K562 (cell line): ENCODE measurements at regions not wholly inside any gene's neighbourhood (a gene's known extent, or its start where the extent isn't known, plus 50 kb on each side); places are given as distances from the start of the nearest gene placed in this dataset.
A peak's percentile ranks its signal among the peaks of the same experiment; 100 is the strongest.

Experiments
- ATAC-seq: fragments of 200-7000 bp; cut with Tn5 transposase; 3 replicates; pipeline ENCODE4 v1.9.1; 2020; ENCODE audit warnings: moderate library complexity
- BruUV-seq: library from RNA; stranded (reverse); fragments of 400-500 nt; replicated peaks from 2 replicates; lab custom pipeline; 2021; lab: Mats Ljungman, UMichigan
- CTCF ChIA-PET: fragments of 300-600 bp; formaldehyde crosslinking; extraction: SDS; loops from one replicate; lab custom pipeline; 2021; ENCODE audit warnings: low intra/inter-chr PET ratio; lab: Yijun Ruan, JAX
- POLR2A ChIA-PET: fragments of 300-600, 350-650 bp; sonication (Branson Sonifier 250); formaldehyde crosslinking; extraction: SDS; loops from one replicate; lab custom pipeline; 2021; ENCODE audit warnings: antibody characterized with exemption, inconsistent platforms; lab: Yijun Ruan, JAX
- DNase-seq, 4 experiments: peaks; one replicate each; pipeline versions ENCODE4 v3.0.0 to v3.0.0-alpha.2; 2011 to 2018; ENCODE audit warnings: low spot score in 3 of 4, mixed read lengths in 3 of 4; ENCODE audit errors: extremely low read depth in 1 of 4
- FAIRE-seq: peaks from 2 replicates; lab custom pipeline; 2011; peaks lifted over from hg19 to GRCh38; lab: Jason Lieb, UNC
- H2AFZ ChIP-seq: 2 replicates; pipeline ENCODE4 v1.6.0; 2011; ENCODE audit warnings: low read depth, low read length, control low read depth, inconsistent platforms
- H3K27ac ChIP-seq: fragments of 200-600 bp; 3 replicates; pipeline ENCODE4 v1.8.0; 2011; ENCODE audit warnings: low read depth, mild to moderate bottlenecking, control low read depth, inconsistent platforms, low read length, moderate library complexity, mixed read lengths; ENCODE audit errors: extremely low read depth
- H3K27me3 ChIP-seq, 2 experiments: fragments of 300-600 bp in 1 of 2; 2 replicates in 1 of 2; 3 replicates in 1 of 2; pipeline versions ENCODE4 v1.6.0 to v1.8.0; 2011; ENCODE audit warnings: inconsistent platforms in 2 of 2, low read length in 2 of 2, mild to moderate bottlenecking in 1 of 2, mixed read lengths in 1 of 2, moderate library complexity in 1 of 2; ENCODE audit not compliant: control insufficient read depth in 2 of 2, insufficient read depth in 2 of 2
- H3K36me3 ChIP-seq: fragments of 300-600 bp; 3 replicates; pipeline ENCODE4 v1.8.0; 2011; ENCODE audit warnings: mild to moderate bottlenecking, low read length, inconsistent platforms; ENCODE audit not compliant: control insufficient read depth, insufficient read depth
- H3K4me1 ChIP-seq, 2 experiments: fragments of 200-600 bp in 1 of 2; replicated peaks in 1 of 2; 2 replicates in 1 of 2; 3 replicates in 1 of 2; pipeline versions ENCODE4 v1.5.1 to v1.8.0; 2011; ENCODE audit warnings: inconsistent platforms in 2 of 2, low read length in 2 of 2, mild to moderate bottlenecking in 1 of 2, mixed read lengths in 1 of 2, moderate library complexity in 1 of 2; ENCODE audit not compliant: control insufficient read depth in 2 of 2, insufficient read depth in 2 of 2
- H3K4me2 ChIP-seq: 2 replicates; pipeline ENCODE4 v1.6.1; 2011; ENCODE audit warnings: low read length, control low read depth, inconsistent platforms, mixed read lengths; ENCODE audit not compliant: insufficient read depth
- H3K4me3 ChIP-seq: fragments of 200-600 bp; sonication (generic), shearing (Covaris generic); 2 replicates; pipeline ENCODE4 v1.5.1; 2016; ENCODE audit warnings: control low read depth, inconsistent platforms
- H3K79me2 ChIP-seq: fragments of 200-600 bp; 3 replicates; pipeline ENCODE4 v1.8.0; 2011; ENCODE audit warnings: low read length, inconsistent platforms; ENCODE audit not compliant: control insufficient read depth, insufficient read depth
- H3K9ac ChIP-seq, 2 experiments: 2 replicates each; pipeline versions ENCODE4 v1.6.0 to v1.6.1; 2011; ENCODE audit warnings: low read depth in 2 of 2, low read length in 2 of 2, control low read depth in 1 of 2, inconsistent platforms in 1 of 2, mild to moderate bottlenecking in 1 of 2, mixed read lengths in 1 of 2; ENCODE audit not compliant: insufficient read depth in 1 of 2
- H3K9me1 ChIP-seq: one replicate; pipeline ENCODE4 v1.6.0; 2011; ENCODE audit warnings: inconsistent platforms, mild to moderate bottlenecking, low read length, moderate library complexity; ENCODE audit not compliant: control insufficient read depth, insufficient read depth
- H3K9me3 ChIP-seq: replicated peaks from 2 replicates; pipeline ENCODE4 v1.5.1; 2011; ENCODE audit warnings: low read depth, low read length, inconsistent platforms; ENCODE audit not compliant: control insufficient read depth, insufficient read depth
- H4K20me1 ChIP-seq: replicated peaks from 2 replicates; pipeline ENCODE4 v1.6.1; 2011; ENCODE audit warnings: low read length, inconsistent platforms, mixed read lengths; ENCODE audit not compliant: control insufficient read depth, insufficient read depth
- GATAD2A ChIP-seq: fragments of 450-650 bp; IDR thresholded peaks from 2 replicates; pipeline ENCODE4 v1.6.1; 2017
- MAFK ChIP-seq: IDR thresholded peaks from 2 replicates; pipeline ENCODE4 v1.6.1; 2011; ENCODE audit warnings: low read length, improper control_type of control experiment
- PML ChIP-seq: IDR thresholded peaks from 2 replicates; pipeline ENCODE4 v1.6.1; 2012; ENCODE audit warnings: low read length, inconsistent platforms
- PRPF4 ChIP-seq: fragments of 200-400 bp; formaldehyde crosslinking; IDR thresholded peaks from one replicate; pipeline ENCODE4 v1.6.1; 2017; ENCODE audit warnings: low read length, low read depth, mild to moderate bottlenecking; ENCODE audit not compliant: insufficient read depth, poor library complexity, severe bottlenecking
- PTBP1 ChIP-seq: fragments of 200-400 bp; formaldehyde crosslinking; IDR thresholded peaks from 2 replicates; pipeline ENCODE4 v1.6.1; 2017; ENCODE audit warnings: low read depth, low read length
- RBM25 ChIP-seq: fragments of 200-400 bp; formaldehyde crosslinking; IDR thresholded peaks from 2 replicates; pipeline ENCODE4 v1.6.1; 2018; ENCODE audit warnings: low read length, low read depth, moderate library complexity; ENCODE audit not compliant: severe bottlenecking
- YBX1 ChIP-seq: fragments of 450-650 bp; IDR thresholded peaks from 2 replicates; pipeline ENCODE4 v1.7.1; 2016; ENCODE audit warnings: mild to moderate bottlenecking
- ZC3H4 ChIP-seq: sonication (generic); formaldehyde crosslinking; IDR thresholded peaks from 2 replicates; pipeline ENCODE4 v1.9.0; 2021; ENCODE audit warnings: missing genetic modification reagents, borderline replicate concordance
- ZNF76 ChIP-seq: fragments of 250-450 bp; sonication (Bioruptor Pico); IDR thresholded peaks from 2 replicates; pipeline ENCODE4 v1.4.0; 2020; ENCODE audit warnings: mild to moderate bottlenecking, moderate library complexity, borderline replicate concordance
- ZNF778 ChIP-seq: fragments of 450-650 bp; formaldehyde crosslinking; IDR thresholded peaks from 2 replicates; pipeline ENCODE4 v1.4.0; 2020; ENCODE audit warnings: mild to moderate bottlenecking, moderate library complexity
- WGBS: fragments of 100-300 bp; shearing (Covaris generic); methylation state at CpG from one replicate; pipeline ENCODE4 v1.1.6; 2016; ENCODE audit warnings: low coverage, mixed read lengths; ENCODE audit not compliant: insufficient coverage; ENCODE audit errors: missing lambda C conversion rate; 5-methylcytosine and 5-hydroxymethylcytosine counted together
- in situ Hi-C: fragments of 300-500 bp; cut with MboI; formaldehyde crosslinking; loops from 4 replicates; pipeline ENCODE4 v1.15.0; 2018; ENCODE audit warnings: inconsistent platforms, mixed read lengths
- intact Hi-C: fragments of 100-400 bp; cut with micrococcal nuclease; formaldehyde crosslinking; loops from 2 replicates; pipeline ENCODE4 v1.14.2; 2022
- TF ChIP-seq, protein P1 (sequence below): sonication (generic); formaldehyde crosslinking; IDR thresholded peaks from 2 replicates; pipeline ENCODE4 v1.8.1; 2023; ENCODE audit warnings: mild to moderate bottlenecking, missing genetic modification reagents
- TF ChIP-seq, protein P2 (sequence below): fragments of 250-450 bp; sonication (Bioruptor Pico); IDR thresholded peaks from 2 replicates; pipeline ENCODE4 v1.5.1; 2021; ENCODE audit warnings: mild to moderate bottlenecking

DNA sequence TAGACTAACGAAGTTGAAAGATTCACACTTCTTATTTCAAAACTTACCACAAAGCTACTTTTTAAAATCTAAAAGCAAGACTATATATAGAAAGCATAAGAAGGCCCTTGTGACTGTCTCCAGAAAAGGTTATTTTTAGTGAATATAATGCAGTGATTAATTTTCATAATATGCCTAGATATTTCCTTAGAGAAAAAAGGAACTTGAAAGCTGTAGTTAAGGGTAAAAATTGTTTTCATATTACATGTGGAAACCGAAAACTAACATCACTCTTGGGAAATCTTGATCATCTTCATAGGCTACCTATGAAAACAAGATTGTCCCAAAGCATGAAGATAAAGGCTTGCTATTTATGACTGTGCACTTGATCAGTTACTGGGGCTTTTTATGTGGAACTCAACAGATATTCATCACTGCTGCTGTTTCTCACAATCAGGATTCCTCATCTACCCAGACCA lies 223.2 kb downstream of the SH2D4B start:
- FAIRE-seq, result no peak
- Histone ChIP-seq H3K27me3 (no peaks in the 10 kb centered on the region), H3K27ac (no peak overlapping the region), H3K36me3 (no peaks in the 10 kb centered on the region), H3K9ac (no peak overlapping the region), H2AFZ (no peak overlapping the region), H3K9me3 (no peaks in the 10 kb centered on the region), H3K4me2 (no peak overlapping the region), H3K4me1 (peaks cover 0 to 11% of the 10 kb centered on the region in 2 experiments; a peak in 4 of 5 replicates), H3K9me1 (no peaks in the 10 kb centered on the region), H4K20me1 (no peaks in the 10 kb centered on the region), H3K79me2 (no peaks in the 10 kb centered on the region), H3K4me3 (no peak overlapping the region)
- intact Hi-C loops, result no loop called here
- POLR2A ChIA-PET, result no interaction called here
- no peak for ATAC-seq
- DNase-seq, result no peak
- 27% methylated on average over 2 of the region's 2 CpGs for WGBS
- CTCF ChIA-PET, result no interaction called here
- BruUV-seq, result no TSS peak
- TF ChIP-seq GATAD2A (no peak), RBM25 (no peak), ZNF76 (no peak), YBX1 (no peak)
- in situ Hi-C loops, result no loop called here

DNA sequence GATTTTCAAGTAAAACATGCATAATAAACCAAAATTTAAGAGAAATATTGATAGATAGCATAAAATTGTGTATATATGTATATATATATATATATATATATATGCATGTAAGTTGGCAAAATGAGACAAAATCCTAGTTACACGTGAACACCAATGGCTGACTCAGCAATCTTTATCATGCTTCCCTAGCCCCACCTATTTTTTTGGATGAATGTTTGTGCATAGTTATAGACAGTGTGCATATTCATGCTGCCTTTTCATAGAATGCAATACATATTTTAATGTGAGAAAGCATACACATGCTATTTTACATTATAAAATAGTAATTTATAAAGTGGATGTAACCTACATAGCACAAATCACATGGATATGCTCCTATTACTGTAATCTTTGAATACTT lies 230.3 kb downstream of the SH2D4B start:
- FAIRE-seq, result no peak
- TF ChIP-seq ZC3H4 (CRISPR knock-in tag), result no peak
- no peak for TF ChIP-seq PML
- no peak for TF ChIP-seq PRPF4
- TF ChIP-seq, protein P1, sequence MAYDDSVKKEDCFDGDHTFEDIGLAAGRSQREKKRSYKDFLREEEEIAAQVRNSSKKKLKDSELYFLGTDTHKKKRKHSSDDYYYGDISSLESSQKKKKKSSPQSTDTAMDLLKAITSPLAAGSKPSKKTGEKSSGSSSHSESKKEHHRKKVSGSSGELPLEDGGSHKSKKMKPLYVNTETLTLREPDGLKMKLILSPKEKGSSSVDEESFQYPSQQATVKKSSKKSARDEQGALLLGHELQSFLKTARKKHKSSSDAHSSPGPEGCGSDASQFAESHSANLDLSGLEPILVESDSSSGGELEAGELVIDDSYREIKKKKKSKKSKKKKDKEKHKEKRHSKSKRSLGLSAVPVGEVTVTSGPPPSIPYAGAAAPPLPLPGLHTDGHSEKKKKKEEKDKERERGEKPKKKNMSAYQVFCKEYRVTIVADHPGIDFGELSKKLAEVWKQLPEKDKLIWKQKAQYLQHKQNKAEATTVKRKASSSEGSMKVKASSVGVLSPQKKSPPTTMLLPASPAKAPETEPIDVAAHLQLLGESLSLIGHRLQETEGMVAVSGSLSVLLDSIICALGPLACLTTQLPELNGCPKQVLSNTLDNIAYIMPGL (CRISPR knock-in tag), result no peak
- no peak for TF ChIP-seq PTBP1
- peak; percentile 98 for TF ChIP-seq MAFK
- TF ChIP-seq ZNF778, result no peak
- TF ChIP-seq, protein P2, sequence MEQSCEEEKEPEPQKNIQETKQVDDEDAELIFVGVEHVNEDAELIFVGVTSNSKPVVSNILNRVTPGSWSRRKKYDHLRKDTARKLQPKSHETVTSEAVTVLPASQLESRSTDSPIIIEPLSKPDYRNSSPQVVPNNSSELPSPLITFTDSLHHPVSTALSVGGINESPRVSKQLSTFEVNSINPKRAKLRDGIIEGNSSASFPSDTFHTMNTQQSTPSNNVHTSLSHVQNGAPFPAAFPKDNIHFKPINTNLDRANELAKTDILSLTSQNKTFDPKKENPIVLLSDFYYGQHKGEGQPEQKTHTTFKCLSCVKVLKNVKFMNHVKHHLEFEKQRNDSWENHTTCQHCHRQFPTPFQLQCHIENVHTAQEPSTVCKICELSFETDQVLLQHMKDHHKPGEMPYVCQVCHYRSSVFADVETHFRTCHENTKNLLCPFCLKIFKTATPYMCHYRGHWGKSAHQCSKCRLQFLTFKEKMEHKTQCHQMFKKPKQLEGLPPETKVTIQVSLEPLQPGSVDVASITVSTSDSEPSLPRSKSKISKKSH, result no peak

More for the DNA sequence above, 230.3 kb downstream of the SH2D4B start:
- H3K4me2 ChIP-seq, result no peak overlapping the region
- POLR2A ChIA-PET, result no interaction called here
- no peaks in the 10 kb centered on the region for H3K27me3 ChIP-seq
- BruUV-seq, result no TSS peak
- H3K79me2 ChIP-seq, result no peaks in the 10 kb centered on the region
- no peak overlapping the region for H3K9ac ChIP-seq
- in situ Hi-C loops (no loop called here), intact Hi-C loops (no loop called here)
- 0% methylated on average over 1 of the region's 1 CpG for WGBS
- no peak overlapping the region; the same call in 1 of the 3 replicates for H3K27ac ChIP-seq
- H3K9me1 ChIP-seq, result no peaks in the 10 kb centered on the region
- CTCF ChIA-PET, result no interaction called here
- no peak overlapping the region for H3K4me3 ChIP-seq
- H3K36me3 ChIP-seq, result no peaks in the 10 kb centered on the region
- peak; percentile 45 to 63 (median 48) for DNase-seq
- peaks cover 14 to 42% of the 10 kb centered on the region in 2 experiments for H3K4me1 ChIP-seq
- H3K9me3 ChIP-seq, result no peaks in the 10 kb centered on the region
- peak overlapping the region; percentile 86 for H2AFZ ChIP-seq
- no peak for ATAC-seq
- H4K20me1 ChIP-seq, result no peaks in the 10 kb centered on the region
